HG03575 (cell line): ENCODE measurements at regions not wholly inside any gene's neighbourhood (a gene's known extent, or its start where the extent isn't known, plus 50 kb on each side); places are given as distances from the start of the nearest gene placed in this dataset.
"Not testable (repeated sequence)": the region's sequence is repeated elsewhere in the genome, so short reads cannot be mapped to it uniquely, and the experiment has no call there.

Source experiments
- ATAC-seq: cut with Tn5 transposase; IDR thresholded peaks from one replicate; pipeline ENCODE4 v1.9.1; 2021; ENCODE audit not compliant: unreplicated experiment, insufficient number of reproducible peaks, low FRiP score; ENCODE audit errors: extremely low read depth

DNA sequence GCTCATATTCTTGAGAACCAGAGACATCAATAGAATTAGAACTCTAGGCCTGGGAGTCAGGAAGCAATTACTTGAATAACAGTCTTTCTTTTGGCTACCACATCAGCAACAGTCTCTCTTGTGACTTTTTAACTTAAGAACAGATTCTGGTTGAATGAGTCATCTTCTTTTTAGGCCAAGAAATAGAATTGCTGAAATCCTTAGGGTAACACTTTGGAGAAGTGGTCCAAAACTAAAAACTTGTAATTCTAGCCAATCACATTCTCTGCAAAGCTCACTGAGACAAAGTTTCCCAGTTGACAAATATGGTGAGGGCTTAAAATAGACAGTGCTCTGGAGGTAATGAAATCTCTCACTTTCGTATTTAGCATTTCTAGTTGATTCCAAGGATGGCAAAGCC is 238.0 kb downstream of the SHOX2 start:
- no peak for ATAC-seq

DNA sequence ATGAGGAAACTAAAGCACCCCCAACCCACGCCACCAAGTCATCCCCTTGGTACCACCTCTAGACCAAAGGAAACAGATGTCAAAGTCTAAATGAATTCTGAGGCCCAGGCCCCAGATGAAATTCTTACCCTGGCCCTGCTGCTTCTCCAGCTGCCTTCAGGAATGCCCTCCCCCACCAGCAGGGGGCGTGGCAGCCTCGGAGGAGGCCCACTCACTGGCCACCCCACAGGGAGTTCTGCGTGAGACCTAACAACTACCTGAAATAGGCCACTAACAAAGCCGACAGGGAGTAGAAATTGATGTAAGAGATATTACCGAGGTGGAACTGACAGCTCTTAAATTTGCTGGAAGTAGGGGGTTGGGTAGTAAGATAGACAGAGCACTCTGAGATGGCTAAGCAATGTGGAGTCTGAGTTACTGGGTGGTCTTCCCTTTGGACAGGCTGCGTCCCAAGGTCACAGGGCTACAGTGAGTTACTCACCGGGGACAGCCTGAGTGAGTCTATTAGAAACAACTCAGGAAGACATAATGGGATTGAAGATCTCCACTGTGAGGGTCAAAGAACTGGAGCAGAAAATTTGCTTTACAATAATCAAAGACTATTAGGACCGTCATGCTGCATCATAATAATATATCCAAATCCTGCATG is 240.7 kb downstream of the SHOX2 start:
- no peak for ATAC-seq

DNA sequence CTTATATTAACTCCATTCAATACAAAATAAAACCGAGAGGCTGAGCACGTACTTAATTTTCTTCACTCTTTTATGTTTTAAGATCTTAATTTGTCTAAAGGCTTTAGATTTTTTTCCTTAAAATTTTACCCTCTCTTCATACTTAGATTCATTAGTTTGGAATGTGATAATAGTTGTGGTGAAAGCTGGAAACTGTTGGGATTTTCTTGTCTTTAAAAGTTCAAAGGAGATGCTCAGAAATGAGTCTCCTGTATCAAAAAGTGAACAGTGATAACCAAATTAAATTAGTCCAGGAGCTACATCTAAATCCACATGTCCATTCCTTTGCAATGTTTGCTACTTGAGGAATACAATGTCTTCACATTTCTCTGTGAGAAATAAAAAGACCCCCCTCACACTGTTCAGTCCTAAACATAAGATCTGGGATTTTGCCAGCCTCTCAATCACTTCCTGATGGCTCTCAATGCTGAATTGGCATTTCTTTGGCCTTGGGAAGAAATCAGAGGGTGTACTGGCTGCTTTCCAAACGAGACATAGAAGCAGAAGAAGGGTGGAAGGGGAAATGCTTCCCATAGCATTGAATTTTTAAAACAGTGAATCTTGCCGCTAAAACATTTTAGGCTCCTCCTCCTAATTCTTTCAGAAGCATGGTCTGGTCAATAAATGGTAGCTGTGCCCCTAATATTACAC is 245.0 kb downstream of the SHOX2 start:
- no peak for ATAC-seq

DNA sequence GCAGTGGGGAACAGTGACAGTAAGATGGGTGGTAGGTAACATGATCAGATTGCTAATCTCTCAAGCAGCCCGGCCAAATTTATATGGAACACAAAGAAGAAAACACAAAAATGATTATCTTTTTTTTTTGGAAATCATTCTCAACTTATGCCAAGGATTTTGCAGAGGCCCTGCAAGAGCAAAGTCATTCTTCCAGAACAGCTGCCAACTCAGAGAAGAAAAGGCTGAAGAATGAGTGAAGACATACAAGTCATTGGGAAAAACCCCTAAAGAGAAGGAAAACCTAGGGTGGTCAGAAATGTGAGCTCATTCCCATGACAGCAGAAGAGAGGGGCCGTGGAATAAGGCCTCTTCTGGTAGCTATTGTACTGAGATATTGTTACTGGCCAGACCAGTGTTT is 246.7 kb downstream of the SHOX2 start:
- ATAC-seq = no peak

DNA sequence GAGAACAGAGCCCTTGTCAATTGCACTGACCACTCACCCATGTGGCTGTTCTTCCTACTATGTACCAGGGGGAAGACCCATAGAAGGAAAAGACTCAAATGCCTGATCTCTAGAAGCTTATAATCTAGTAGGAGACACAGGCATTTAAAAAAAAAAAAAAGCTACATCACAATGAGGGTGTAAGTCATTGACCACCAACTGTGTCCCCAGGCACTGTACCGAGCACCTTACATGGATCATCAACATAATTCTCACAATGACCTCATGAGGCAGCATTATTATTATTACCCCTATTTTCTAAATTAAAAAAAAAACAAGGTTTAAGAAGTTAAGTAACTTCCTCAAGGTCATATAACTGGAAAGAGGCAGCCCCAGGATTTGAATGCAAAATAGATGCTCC is 247.4 kb downstream of the SHOX2 start:
- no peak for ATAC-seq

DNA sequence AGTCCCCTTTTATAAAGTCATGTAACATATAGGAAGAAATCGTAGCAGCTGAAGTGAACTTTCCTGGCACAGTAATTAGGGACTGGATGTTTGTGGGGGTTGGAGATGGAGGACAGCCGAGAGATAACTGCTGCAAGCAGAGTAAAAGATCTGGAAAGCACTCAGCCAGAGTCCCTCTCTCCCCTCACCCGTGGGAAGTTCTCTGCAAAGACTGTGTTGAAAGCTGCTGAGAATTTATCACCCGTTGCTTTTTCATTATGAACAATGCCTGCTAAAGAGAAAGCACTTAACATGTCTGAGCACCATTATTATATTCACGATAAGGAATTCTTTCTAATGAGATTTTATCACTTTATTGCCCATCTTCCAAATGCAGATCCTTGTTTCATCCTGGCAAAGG is 248.8 kb downstream of the SHOX2 start:
- ATAC-seq = no peak

DNA sequence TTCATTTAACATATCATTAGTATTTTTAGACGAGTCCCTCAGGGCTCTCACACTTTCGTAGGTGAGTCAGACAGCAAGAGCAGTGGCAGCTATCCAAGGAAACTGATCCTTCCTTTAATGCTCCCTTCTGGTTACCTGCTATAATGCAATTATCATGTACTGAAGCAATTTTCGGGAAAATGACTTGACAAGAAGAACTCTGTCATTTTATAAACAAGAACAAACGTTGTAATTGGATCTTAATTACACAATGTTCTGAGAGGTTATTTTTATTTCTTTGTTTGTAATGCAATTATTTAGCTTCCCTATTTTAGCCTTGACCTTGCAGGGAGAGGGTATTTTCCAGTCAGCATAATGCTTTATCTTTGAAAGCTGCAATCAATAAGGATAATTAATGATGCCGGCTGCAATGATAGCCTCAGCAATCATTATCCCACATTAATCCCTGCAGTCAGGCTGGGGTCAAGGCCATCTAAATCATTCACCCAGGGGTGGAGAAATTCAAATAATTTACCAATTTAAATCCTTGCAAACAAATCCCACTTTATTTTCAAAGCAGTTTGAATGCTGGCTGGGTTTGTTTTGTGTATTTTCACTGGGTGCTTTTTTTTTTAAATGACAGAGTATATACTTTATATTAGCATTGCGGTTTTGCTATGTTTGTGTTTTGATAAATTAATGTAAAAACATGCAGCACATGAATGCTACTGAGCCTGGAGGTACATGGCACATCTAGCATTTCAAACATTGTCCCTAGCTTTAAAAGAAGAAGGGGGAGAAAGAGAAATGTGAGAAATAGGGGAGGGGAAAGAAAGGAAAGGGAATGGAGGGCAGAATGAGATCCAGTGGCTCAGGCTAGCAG is 249.9 kb downstream of the SHOX2 start:
- ATAC-seq = no peak

DNA sequence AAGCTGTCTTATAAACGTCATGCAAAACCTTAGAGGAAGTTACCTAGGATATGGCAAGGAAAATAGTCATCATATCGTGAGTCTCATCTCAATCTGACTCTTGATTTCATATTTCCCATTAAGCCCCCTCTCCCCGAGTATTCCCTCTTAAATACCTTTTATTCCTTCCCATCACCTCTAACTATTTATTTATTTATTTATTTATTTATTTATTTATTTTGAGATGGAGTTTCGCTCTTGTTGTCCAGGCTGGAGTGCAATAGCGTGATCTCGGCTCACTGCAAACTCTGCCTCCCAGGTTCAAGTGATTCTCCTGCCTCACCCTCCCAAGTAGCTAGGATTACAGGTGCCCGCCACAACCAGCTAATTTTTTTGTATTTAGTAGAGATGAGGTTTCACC is 260.4 kb downstream of the SHOX2 start:
- ATAC-seq = not testable (repeated sequence)

DNA sequence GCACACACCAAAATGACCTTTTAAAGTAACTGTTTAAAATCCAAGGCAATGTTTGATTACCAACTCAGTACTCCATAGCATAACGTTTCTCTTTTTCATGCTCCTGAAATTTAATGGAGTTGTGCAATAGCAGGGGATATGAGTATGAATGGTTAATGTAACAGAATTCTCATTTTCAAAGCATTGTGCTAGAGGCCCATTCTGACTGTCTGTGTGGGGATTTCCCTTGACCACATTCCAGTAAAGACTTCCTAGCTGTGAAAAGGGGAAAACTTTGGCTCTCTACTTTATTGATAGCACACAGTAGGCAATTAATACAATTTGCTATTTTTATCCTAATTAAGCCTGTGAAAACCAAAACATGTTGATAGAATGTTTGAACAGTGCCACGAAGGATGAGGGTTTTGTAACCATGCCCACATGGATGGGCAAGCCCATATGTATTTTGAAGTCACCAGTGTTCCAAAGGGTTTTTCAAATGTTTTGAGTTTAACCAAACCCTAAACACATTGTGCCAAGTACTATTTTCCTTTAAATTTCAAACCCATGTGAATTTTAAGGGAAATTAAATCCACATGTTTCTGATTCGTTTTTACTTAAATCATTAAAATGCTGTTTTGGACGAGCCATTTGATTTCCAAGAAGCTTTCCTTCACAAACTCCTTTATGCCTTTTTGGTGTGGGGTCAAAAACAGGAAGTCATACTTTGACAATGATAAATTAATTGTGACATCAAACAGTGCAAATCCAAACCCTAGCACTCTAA is 261.2 kb downstream of the SHOX2 start:
- ATAC-seq = no peak

DNA sequence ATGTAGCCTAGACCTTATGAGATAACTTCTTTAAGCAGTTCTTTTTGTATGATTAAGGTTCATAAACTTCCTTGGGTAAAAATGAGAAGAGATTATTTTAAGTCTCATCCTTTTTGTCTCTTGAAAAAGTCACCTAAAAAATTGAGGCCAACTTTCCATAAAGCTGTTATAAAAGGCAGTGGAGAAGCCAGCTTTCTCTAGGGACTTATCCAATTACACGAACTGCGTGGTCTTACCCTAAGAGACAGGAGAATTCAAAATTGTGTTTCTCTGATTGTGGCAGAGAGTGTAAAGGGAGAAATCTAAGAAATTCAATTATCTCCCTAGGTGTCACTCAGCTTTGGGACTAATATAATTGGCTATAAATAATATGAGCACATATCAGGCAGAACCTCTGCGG is 262.0 kb downstream of the SHOX2 start:
- ATAC-seq = no peak

DNA sequence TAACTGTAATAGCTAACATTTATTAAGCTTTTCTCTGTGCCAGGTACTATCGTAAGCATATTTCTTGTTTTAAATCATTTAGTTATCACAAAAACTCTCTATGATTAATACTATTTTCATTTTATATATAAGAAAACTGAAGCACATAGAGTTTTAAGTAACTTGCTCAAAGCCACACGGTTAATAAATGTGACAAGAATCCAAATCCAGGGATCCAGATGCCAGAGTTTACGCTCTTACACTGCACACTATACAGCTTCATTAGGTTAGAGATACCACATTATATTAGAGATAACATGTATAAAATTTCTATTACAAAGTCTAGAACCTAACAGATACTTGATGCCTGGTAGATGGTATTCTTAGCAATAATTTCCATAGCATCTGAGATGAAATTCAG is 265.2 kb downstream of the SHOX2 start:
- no peak for ATAC-seq

DNA sequence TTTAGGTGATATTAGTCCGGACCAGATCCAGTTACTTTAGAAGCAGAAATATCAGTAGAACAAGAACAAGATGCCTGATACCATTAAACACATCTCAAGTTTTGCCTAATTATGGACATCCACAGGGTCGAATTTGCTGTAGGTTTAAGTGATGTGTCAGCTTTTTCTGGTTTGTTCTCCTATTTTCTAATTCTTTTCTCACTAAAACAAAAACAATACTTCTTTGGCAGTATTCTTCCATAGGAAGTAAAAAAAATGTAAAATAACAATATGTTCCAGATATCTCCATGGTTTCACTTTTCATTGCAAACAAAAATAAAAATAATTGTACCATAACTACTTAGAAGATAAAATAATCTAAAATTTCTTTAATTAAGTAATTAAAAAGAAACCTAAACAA is 265.7 kb downstream of the SHOX2 start:
- ATAC-seq = no peak

DNA sequence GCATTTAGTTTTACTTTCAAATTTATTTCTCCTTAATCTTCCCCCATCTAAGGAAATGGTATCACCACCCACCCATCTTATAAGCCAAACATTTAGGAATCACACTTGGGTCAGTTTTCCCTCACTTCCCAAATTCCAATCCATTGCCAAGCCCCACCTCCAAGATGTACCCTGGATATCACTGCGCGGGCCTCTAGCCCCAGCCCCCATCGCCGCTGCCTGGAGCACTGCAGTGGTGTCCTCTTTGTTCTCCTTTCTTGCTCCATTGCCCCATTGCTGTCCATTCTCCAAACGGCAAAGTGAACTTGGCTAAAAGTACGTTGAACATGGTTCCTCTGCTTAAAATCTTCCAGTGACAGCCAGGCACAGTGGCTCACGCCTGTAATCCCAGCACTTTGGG is 267.8 kb downstream of the SHOX2 start:
- ATAC-seq = no peak

DNA sequence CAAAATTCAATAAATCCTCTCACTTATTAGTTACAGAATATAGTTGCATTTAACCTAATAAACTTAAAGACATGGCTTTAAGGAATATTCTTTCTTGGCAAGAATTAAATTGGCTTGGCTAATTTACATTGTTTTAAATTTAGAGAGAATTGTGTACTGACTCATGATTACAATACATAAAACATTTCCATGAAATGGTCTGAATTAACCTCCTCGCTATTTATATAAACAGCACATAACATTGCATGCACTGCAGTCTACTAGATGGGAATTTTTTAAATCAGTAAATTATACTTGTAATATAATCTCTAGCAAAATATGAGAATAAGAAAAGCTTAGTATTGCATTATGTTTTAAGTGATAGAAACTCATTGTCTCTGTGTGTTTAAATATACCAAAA is 268.9 kb downstream of the SHOX2 start:
- no peak for ATAC-seq

DNA sequence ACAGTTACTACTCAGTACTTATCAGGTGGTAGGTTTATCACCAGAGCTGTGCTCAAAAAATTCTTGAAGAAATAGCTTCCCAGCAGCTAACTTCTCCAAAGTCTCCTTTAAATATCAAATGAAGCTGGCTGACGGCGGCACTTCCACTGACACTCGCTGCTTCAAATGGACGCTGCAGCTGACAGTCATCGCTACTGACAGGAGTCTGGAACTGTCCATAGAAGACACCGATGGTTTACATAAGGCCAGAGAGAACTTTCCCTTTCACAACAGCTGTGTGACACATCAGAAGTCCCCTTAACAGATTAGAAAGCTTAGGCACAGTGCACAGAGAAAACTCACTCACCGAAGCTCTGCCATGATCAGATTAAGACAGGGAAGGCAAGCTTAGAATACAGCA is 270.2 kb downstream of the SHOX2 start:
- no peak for ATAC-seq

DNA sequence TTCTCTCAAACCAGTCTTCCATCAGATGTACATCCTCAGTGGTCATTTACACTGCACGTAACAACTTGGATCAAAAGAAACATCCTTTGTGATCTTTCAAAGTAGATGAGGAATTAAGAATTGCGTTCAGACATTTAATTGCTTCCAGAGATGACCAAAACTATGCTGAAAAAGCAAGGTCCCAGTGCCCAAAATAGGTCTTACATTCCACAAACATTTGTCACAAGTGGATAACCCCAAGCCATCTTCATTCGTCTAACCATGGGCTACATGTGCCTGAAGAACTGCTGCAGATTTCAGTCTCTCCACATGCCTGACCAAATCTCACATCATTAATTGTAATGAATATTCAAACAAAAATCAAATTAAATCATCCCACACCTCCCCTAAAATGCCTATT is 273.6 kb downstream of the SHOX2 start:
- ATAC-seq = no peak

DNA sequence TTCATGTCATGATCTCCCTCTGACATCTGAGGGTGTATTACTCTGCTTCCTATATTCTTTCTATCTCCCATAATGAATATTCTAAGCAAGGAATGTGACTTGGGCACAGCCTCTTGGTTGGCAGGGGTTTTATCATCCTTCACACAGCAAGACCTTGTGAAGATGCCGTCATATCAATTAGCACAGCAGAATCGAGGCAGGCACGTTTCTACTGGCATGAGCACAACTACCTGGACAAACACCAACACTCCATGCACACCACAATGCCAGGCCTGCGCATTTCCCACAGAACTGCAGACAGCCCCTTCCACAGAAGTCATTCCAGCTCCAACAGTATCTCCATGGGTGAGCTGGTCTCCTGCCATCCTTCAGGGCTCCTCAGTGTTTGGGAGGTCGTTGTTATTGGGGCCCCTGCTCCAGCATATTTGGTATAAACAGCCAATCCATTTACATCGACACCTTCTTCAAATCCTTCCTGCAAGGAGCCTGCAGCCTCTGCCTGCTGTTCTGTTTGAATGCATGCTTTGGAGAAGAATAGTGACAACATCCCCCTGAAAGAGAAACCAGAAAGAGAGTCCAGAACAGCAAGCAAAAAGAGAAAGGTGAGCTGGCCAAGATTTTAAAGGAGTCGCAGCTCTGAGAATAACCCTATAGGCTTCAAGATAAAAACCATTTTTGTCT is 275.5 kb downstream of the SHOX2 start:
- ATAC-seq = no peak

DNA sequence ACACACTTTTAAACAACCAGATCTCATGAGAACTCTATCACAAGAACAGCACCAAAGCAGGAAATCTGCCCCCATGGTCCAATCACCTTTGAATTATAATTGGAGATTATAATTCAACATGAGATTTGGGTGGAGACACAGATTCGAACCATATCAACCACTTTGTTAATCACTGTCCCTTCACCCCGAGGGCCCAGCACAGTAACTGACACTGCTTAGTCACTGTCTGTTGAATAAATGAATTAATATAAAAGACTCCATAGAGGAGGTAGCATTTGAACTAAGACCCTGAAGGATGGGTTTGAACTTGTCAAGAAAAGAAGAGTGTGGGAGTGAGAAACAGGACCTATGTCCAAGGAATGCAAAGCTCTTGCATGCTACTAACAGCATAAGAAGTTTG is 276.4 kb downstream of the SHOX2 start:
- no peak for ATAC-seq

DNA sequence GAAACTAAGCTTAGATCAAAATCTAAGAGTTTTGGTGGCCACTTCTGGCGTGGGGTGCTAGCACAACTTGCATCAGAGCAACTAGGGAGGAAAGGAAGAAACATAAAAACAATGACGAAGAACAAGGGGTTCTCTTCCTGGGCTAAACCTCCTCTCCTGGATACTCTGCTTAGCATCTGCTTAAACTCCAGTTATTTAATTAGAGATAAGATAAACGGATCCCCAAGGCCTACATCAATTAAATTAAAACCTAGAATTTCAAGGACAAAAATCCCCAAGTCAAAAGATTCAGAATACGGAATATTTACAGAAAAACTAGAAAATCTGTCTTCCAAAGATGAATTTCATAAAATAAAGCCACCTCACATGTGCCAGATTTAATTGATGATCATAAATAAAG is 281.9 kb downstream of the SHOX2 start:
- ATAC-seq = no peak
